ENCODE measurements at regions not wholly inside any gene's neighbourhood (a gene's known extent, or its start where the extent isn't known, plus 50 kb on each side); places are given as distances from the start of the nearest gene placed in this dataset.

- TF ChIP-seq ZNF274 (IDR thresholded peaks at IDR 0.05; ENCODE audit: low read depth, low read length) (no peak), YY1 (IDR thresholded peaks at IDR 0.05; ENCODE audit: insufficient read depth, insufficient read length) (no peak)
Measured at GRCh38 chr2:14199040-14199439, 433.5 kb upstream of the LRATD1 start.

Measured in NT2/D1 (cell line).